Medulla oblongata (tissue), 1 donor: ENCODE measurements at regions not wholly inside any gene's neighbourhood (a gene's known extent, or its start where the extent isn't known, plus 50 kb on each side); places are given as distances from the start of the nearest gene placed in this dataset.

Experiments
- DNase-seq: peaks from one replicate; pipeline ENCODE4 v3.0.0-alpha.2; 2015; ENCODE audit errors: extremely low spot score

GRCh38 chr18:4639628-4640310, 184.7 kb upstream of the DLGAP1 start:
- no peak for DNase-seq

- no peak for DNase-seq
These were observed 183.6 kb upstream of the DLGAP1 start for GRCh38 chr18:4638680-4639079.

GRCh38 chr18:4637876-4638275, 182.8 kb upstream of the DLGAP1 start:
- no peak for DNase-seq

GRCh38 chr18:4636967-4637366, 181.9 kb upstream of the DLGAP1 start:
- DNase-seq, result no peak

GRCh38 chr18:4631239-4631638, 176.1 kb upstream of the DLGAP1 start:
- no peak for DNase-seq

GRCh38 chr18:4605212-4605611, 150.1 kb upstream of the DLGAP1 start:
- no peak for DNase-seq

GRCh38 chr18:4603955-4604354, 148.8 kb upstream of the DLGAP1 start:
- no peak for DNase-seq

GRCh38 chr18:4599312-4599711, 144.2 kb upstream of the DLGAP1 start:
- no peak for DNase-seq

- DNase-seq, result no peak
These were observed 142.2 kb upstream of the DLGAP1 start for GRCh38 chr18:4597301-4597700.

GRCh38 chr18:4593895-4594294, 138.8 kb upstream of the DLGAP1 start:
- DNase-seq, result no peak

GRCh38 chr18:4593459-4593858, 138.4 kb upstream of the DLGAP1 start:
- no peak for DNase-seq

GRCh38 chr18:4589056-4589800, 134.1 kb upstream of the DLGAP1 start:
- no peak for DNase-seq

- DNase-seq, result no peak
These were observed 132.1 kb upstream of the DLGAP1 start for GRCh38 chr18:4587204-4587603.

GRCh38 chr18:4586731-4587130, 131.6 kb upstream of the DLGAP1 start:
- DNase-seq, result no peak

- no peak for DNase-seq
These were observed 127.6 kb upstream of the DLGAP1 start for GRCh38 chr18:4582431-4583335.

GRCh38 chr18:4581966-4582365, 126.9 kb upstream of the DLGAP1 start:
- no peak for DNase-seq

- DNase-seq, result no peak
These were observed 123.3 kb upstream of the DLGAP1 start for GRCh38 chr18:4578449-4578848.

- DNase-seq, result no peak
These were observed 118.6 kb upstream of the DLGAP1 start for GRCh38 chr18:4573735-4574134.

GRCh38 chr18:4557502-4557901, 102.4 kb upstream of the DLGAP1 start:
- DNase-seq, result no peak

GRCh38 chr18:4551001-4551360, 95.9 kb upstream of the DLGAP1 start:
- DNase-seq, result no peak

- DNase-seq, result no peak
These were observed 94.2 kb upstream of the DLGAP1 start for GRCh38 chr18:4549164-4549872.

- DNase-seq, result no peak
These were observed 92.0 kb upstream of the DLGAP1 start for GRCh38 chr18:4547126-4547525.
